ENCODE measurements at regions not wholly inside any gene's neighbourhood (a gene's known extent, or its start where the extent isn't known, plus 50 kb on each side); places are given as distances from the start of the nearest gene placed in this dataset.

DNA sequence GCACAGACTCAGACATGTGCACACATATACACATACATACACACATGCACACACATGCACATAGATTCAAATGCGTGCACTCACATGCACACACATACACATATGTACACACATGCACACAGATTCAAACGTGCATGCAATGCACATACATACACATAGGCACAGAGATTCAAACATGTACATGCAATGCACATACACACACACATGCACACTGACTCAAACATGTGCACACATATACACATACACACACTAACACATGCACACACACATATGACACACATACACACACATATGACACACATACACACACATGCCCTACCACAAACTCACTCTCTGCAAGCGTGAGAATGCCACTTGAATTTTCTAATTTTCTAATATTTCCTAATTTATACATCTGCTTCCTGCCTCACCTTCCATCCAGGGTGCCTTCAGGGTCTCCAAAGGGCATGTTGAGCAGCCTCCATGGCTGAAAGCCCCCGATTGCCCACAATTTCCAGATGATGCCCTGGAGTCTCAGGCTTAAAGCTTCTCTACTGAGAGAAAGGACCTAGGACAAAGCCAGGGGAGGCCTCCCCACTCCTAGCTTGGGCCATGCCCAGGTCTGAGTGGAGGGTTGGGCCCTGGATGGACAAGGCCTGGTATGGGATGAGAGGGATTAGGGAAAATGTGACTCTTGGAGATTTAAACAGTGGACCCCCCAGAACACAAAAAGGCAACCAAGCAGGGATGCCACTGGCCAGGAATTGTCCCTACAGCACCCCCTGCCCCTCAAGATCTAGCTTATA is 487.1 kb downstream of the TCERG1L start:
- peaks cover 0 to 11% (median 0%) of the 10 kb centered on the region in 3 donors for H3K9me3 ChIP-seq (ENCODE audit: control insufficient read depth in 2 of 3, insufficient read depth in 1 of 3, low read length in 3 of 3)
- intact Hi-C loops (cut with DNase I): no loop called here
- H3K36me3 ChIP-seq (ENCODE audit: control insufficient read depth in 2 of 3, insufficient read depth in 3 of 3, low read length in 3 of 3): no peaks in the 10 kb centered on the region
- no peak overlapping the region for H3K9ac ChIP-seq (ENCODE audit: low read length in 3 of 3)
- DNase-seq (no peak), FAIRE-seq (no peak)
- no peak overlapping the region for H3K4me3 ChIP-seq (ENCODE audit: low read length in 3 of 3)
- no peaks in the 10 kb centered on the region for H3K27me3 ChIP-seq (ENCODE audit: control insufficient read depth, insufficient read depth, low read length)
- H3K4me1 ChIP-seq (ENCODE audit: control insufficient read depth in 2 of 3, insufficient read depth in 2 of 3, low read depth in 1 of 3, low read length in 3 of 3): no peaks in the 10 kb centered on the region
- no peak overlapping the region for H3K27ac ChIP-seq (ENCODE audit: low read depth in 2 of 2, low read length in 2 of 2)
- TF ChIP-seq, protein P1, sequence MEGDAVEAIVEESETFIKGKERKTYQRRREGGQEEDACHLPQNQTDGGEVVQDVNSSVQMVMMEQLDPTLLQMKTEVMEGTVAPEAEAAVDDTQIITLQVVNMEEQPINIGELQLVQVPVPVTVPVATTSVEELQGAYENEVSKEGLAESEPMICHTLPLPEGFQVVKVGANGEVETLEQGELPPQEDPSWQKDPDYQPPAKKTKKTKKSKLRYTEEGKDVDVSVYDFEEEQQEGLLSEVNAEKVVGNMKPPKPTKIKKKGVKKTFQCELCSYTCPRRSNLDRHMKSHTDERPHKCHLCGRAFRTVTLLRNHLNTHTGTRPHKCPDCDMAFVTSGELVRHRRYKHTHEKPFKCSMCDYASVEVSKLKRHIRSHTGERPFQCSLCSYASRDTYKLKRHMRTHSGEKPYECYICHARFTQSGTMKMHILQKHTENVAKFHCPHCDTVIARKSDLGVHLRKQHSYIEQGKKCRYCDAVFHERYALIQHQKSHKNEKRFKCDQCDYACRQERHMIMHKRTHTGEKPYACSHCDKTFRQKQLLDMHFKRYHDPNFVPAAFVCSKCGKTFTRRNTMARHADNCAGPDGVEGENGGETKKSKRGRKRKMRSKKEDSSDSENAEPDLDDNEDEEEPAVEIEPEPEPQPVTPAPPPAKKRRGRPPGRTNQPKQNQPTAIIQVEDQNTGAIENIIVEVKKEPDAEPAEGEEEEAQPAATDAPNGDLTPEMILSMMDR (IDR thresholded peaks at IDR 0.05; ENCODE audit: borderline replicate concordance, extremely low read depth, insufficient read depth): no peak

DNA sequence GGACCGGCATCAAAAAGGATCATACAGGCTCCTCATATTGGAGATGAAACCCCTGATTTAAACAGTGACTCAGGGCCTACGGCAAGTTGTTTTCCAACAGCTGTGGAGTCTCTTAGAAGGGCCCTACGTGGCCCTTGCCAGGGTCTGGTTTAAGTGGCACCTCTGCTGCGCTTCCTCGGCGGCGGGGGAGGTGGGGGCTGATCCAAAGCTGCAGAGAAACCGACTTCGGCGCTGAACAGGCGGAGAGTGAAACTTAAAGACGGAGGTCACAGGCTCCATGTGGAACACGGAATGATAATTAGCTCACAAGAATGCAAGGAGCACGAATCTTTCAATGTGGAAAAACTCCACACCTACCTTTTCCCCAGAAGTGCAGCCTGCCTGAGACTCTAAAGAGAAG is 477.9 kb downstream of the TCERG1L start:
- no peak for FAIRE-seq
- no peak for DNase-seq

DNA sequence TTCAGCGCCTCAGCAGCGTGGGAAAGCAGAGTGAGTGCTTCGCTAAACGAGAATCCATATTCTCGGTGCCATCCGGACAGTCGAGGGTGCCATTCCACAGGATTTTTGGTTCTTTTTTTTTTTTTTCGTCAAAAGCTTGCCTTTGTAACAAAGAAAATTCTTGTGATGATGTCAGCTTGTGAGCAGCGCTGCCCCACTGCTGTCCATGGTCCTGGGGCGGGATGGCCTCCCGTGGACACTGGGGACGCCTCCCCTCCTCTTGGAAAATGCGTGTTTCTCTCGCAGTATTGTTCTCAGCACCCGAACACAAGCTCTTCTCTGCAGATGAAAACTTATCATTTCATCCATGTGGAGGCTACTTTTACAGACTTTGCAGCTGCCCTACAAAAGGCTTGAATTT is 477.4 kb downstream of the TCERG1L start:
- intact Hi-C loops (cut with DNase I): no loop called here
- Histone ChIP-seq H3K4me1 (ENCODE audit: control insufficient read depth in 2 of 3, insufficient read depth in 2 of 3, low read depth in 1 of 3, low read length in 3 of 3) (no peaks in the 10 kb centered on the region), H3K4me3 (ENCODE audit: low read length in 3 of 3) (no peak overlapping the region), H3K9ac (ENCODE audit: low read length in 3 of 3) (no peak overlapping the region), H3K9me3 (ENCODE audit: control insufficient read depth in 2 of 3, insufficient read depth in 1 of 3, low read length in 3 of 3) (peaks cover 0 to 2% (median 0%) of the 10 kb centered on the region in 3 donors), H3K27ac (ENCODE audit: low read depth in 2 of 2, low read length in 2 of 2) (no peak overlapping the region), H3K36me3 (ENCODE audit: control insufficient read depth in 2 of 3, insufficient read depth in 3 of 3, low read length in 3 of 3) (no peaks in the 10 kb centered on the region), H3K27me3 (ENCODE audit: control insufficient read depth, insufficient read depth, low read length) (no peaks in the 10 kb centered on the region)
- TF ChIP-seq, protein P1 (IDR thresholded peaks at IDR 0.05; ENCODE audit: borderline replicate concordance, extremely low read depth, insufficient read depth): no peak
- FAIRE-seq (no peak), DNase-seq (peak in 3 of 5 donors; percentile 17 to 38 (median 32))

More for the DNA sequence above, 477.9 kb downstream of the TCERG1L start:
- Histone ChIP-seq H3K4me3 (ENCODE audit: low read length in 3 of 3) (no peak overlapping the region), H3K4me1 (ENCODE audit: control insufficient read depth in 2 of 3, insufficient read depth in 2 of 3, low read depth in 1 of 3, low read length in 3 of 3) (no peaks in the 10 kb centered on the region), H3K9me3 (ENCODE audit: control insufficient read depth in 2 of 3, insufficient read depth in 1 of 3, low read length in 3 of 3) (peaks cover 0 to 2% (median 0%) of the 10 kb centered on the region in 3 donors), H3K9ac (ENCODE audit: low read length in 3 of 3) (no peak overlapping the region), H3K27ac (ENCODE audit: low read depth in 2 of 2, low read length in 2 of 2) (no peak overlapping the region), H3K36me3 (ENCODE audit: control insufficient read depth in 2 of 3, insufficient read depth in 3 of 3, low read length in 3 of 3) (no peaks in the 10 kb centered on the region), H3K27me3 (ENCODE audit: control insufficient read depth, insufficient read depth, low read length) (no peaks in the 10 kb centered on the region)
- TF ChIP-seq, protein P1 (IDR thresholded peaks at IDR 0.05; ENCODE audit: borderline replicate concordance, extremely low read depth, insufficient read depth): no peak
- intact Hi-C loops (cut with DNase I): no loop called here
